H9 (cell line): ENCODE measurements at regions not wholly inside any gene's neighbourhood (a gene's known extent, or its start where the extent isn't known, plus 50 kb on each side); places are given as distances from the start of the nearest gene placed in this dataset.

Experiments
- DNase-seq: peaks from one replicate; pipeline ENCODE4 v3.0.0-alpha.2; 2017
- H2AFZ ChIP-seq: one replicate; pipeline ENCODE4 v1.6.1; 2013; ENCODE audit warnings: mild to moderate bottlenecking, low read length, control low read depth, moderate library complexity
- H2AK5ac ChIP-seq: 2 replicates; pipeline ENCODE4 v1.6.1; 2013; ENCODE audit warnings: low read length, control low read depth, mixed read lengths; ENCODE audit not compliant: insufficient read length
- H2BK120ac ChIP-seq: one replicate; pipeline ENCODE4 v1.6.1; 2013; ENCODE audit warnings: low read depth, mild to moderate bottlenecking, low read length, control low read depth, inconsistent platforms; ENCODE audit not compliant: poor library complexity, severe bottlenecking
- H2BK12ac ChIP-seq: 2 replicates; pipeline ENCODE4 v1.6.1; 2013; ENCODE audit warnings: low read length, control low read depth, mixed read lengths, low read depth; ENCODE audit not compliant: insufficient read length
- H2BK15ac ChIP-seq: 2 replicates; pipeline ENCODE4 v1.6.1; 2013; ENCODE audit warnings: low read depth, low read length, control low read depth
- H2BK20ac ChIP-seq: one replicate; pipeline ENCODE4 v1.6.1; 2013; ENCODE audit warnings: low read depth, mild to moderate bottlenecking, low read length, control low read depth, inconsistent platforms; ENCODE audit not compliant: poor library complexity, severe bottlenecking
- H2BK5ac ChIP-seq: 2 replicates; pipeline ENCODE4 v1.6.1; 2013; ENCODE audit warnings: low read length, control low read depth, mixed read lengths; ENCODE audit not compliant: insufficient read length
- H3K14ac ChIP-seq: 2 replicates; pipeline ENCODE4 v1.6.1; 2013; ENCODE audit warnings: low read length, control low read depth; ENCODE audit not compliant: insufficient read depth
- H3K18ac ChIP-seq: 2 replicates; pipeline ENCODE4 v1.6.1; 2013; ENCODE audit warnings: low read depth, mild to moderate bottlenecking, mixed read lengths, low read length, control low read depth; ENCODE audit not compliant: insufficient read length
- H3K23ac ChIP-seq: 2 replicates; pipeline ENCODE4 v1.6.1; 2013; ENCODE audit warnings: low read length, control low read depth, mixed read lengths, low read depth; ENCODE audit not compliant: insufficient read length
- H3K23me2 ChIP-seq: 2 replicates; pipeline ENCODE4 v1.6.1; 2013; ENCODE audit warnings: low read depth, mild to moderate bottlenecking, mixed read lengths, low read length, control low read depth; ENCODE audit not compliant: insufficient read length, poor library complexity, severe bottlenecking
- H3K27ac ChIP-seq: 2 replicates; pipeline ENCODE4 v1.5.1; 2013; ENCODE audit warnings: low read length, control low read depth, mixed read lengths, low read depth; ENCODE audit not compliant: insufficient read length
- H3K27me3 ChIP-seq: 2 replicates; pipeline ENCODE4 v1.6.1; 2013; ENCODE audit warnings: low read length, control low read depth, inconsistent platforms; ENCODE audit not compliant: insufficient read depth
- H3K4ac ChIP-seq: 2 replicates; pipeline ENCODE4 v1.6.1; 2013; ENCODE audit warnings: low read depth, mild to moderate bottlenecking, control low read depth, inconsistent platforms, low read length, moderate library complexity
- H3K4me1 ChIP-seq: 2 replicates; pipeline ENCODE4 v1.6.1; 2013; ENCODE audit warnings: low read length, control low read depth, inconsistent platforms; ENCODE audit not compliant: insufficient read depth
- H3K4me2 ChIP-seq: 2 replicates; pipeline ENCODE4 v1.6.1; 2013; ENCODE audit warnings: low read length, control low read depth, mixed read lengths; ENCODE audit not compliant: insufficient read length, insufficient read depth
- H3K56ac ChIP-seq: 2 replicates; pipeline ENCODE4 v1.6.1; 2013; ENCODE audit warnings: low read depth, mild to moderate bottlenecking, mixed read lengths, low read length, control low read depth; ENCODE audit not compliant: insufficient read length
- H3K79me1 ChIP-seq: 2 replicates; pipeline ENCODE4 v1.6.1; 2013; ENCODE audit warnings: low read depth, mild to moderate bottlenecking, moderate library complexity, low read length, control low read depth, inconsistent platforms; ENCODE audit not compliant: insufficient read depth, poor library complexity, severe bottlenecking
- H3K79me2 ChIP-seq: 2 replicates; pipeline ENCODE4 v1.6.1; 2013; ENCODE audit warnings: low read length, control low read depth, inconsistent platforms; ENCODE audit not compliant: insufficient read depth
- H3K9ac ChIP-seq: 2 replicates; pipeline ENCODE4 v1.6.1; 2013; ENCODE audit warnings: low read length, control low read depth, mixed read lengths; ENCODE audit not compliant: insufficient read length; ENCODE audit errors: extremely low read depth
- H3K9me3 ChIP-seq: one replicate; pipeline ENCODE4 v1.6.1; 2013; ENCODE audit warnings: low read depth, low read length, inconsistent platforms; ENCODE audit not compliant: control insufficient read depth
- H3T11ph ChIP-seq: one replicate; pipeline ENCODE4 v1.6.1; 2013; ENCODE audit warnings: mild to moderate bottlenecking, low read length, control low read depth, inconsistent platforms
- H4K20me1 ChIP-seq: one replicate; pipeline ENCODE4 v1.6.1; 2013; ENCODE audit not compliant: control insufficient read depth, insufficient read length, insufficient read depth
- H4K5ac ChIP-seq: 2 replicates; pipeline ENCODE4 v1.6.1; 2013; ENCODE audit warnings: low read depth, mild to moderate bottlenecking, mixed read lengths, low read length, control low read depth; ENCODE audit not compliant: insufficient read length
- H4K8ac ChIP-seq: replicated peaks from 2 replicates; pipeline ENCODE4 v1.6.1; 2013; ENCODE audit warnings: low read length, control low read depth, mixed read lengths, low read depth; ENCODE audit not compliant: insufficient read length
- H4K91ac ChIP-seq: 2 replicates; pipeline ENCODE4 v1.6.1; 2013; ENCODE audit warnings: low read depth, mild to moderate bottlenecking, moderate library complexity, mixed read lengths, low read length, control low read depth; ENCODE audit not compliant: insufficient read length
- H3K27ac Mint-ChIP-seq, 3 experiments: 2 replicates in 2 of 3; 3 replicates in 1 of 3; pipeline ENCODE4 v1.8.0; 2020 to 2021; ENCODE audit warnings: mixed read lengths in 3 of 3, mild to moderate bottlenecking in 1 of 3, moderate library complexity in 1 of 3
- H3K27me3 Mint-ChIP-seq: 2 replicates; pipeline ENCODE4 v1.8.0; 2021; ENCODE audit warnings: low read depth, mild to moderate bottlenecking, moderate library complexity, mixed read lengths
- H3K36me3 Mint-ChIP-seq, 3 experiments: 2 replicates in 2 of 3; 3 replicates in 1 of 3; pipeline ENCODE4 v1.8.0; 2020 to 2021; ENCODE audit warnings: low read depth in 3 of 3, mixed read lengths in 3 of 3; ENCODE audit not compliant: insufficient read depth in 1 of 3
- H3K4me1 Mint-ChIP-seq, 2 experiments: 2 replicates each; pipeline ENCODE4 v1.8.0; 2020; ENCODE audit warnings: mixed read lengths in 2 of 2
- H3K4me3 Mint-ChIP-seq, 2 experiments: 2 replicates in 1 of 2; 3 replicates in 1 of 2; pipeline ENCODE4 v1.8.0; 2020 to 2021; ENCODE audit warnings: mild to moderate bottlenecking in 2 of 2, mixed read lengths in 2 of 2, moderate library complexity in 1 of 2
- H3K9me3 Mint-ChIP-seq, 2 experiments: 2 replicates in 1 of 2; 3 replicates in 1 of 2; pipeline ENCODE4 v1.8.0; 2020; ENCODE audit warnings: mild to moderate bottlenecking in 2 of 2, mixed read lengths in 2 of 2, moderate library complexity in 1 of 2
- CTCF ChIP-seq: fragments of 200-600 bp; sonication (generic); conservative IDR thresholded peaks from 3 replicates; pipeline ENCODE4 v1.8.0; 2021; ENCODE audit warnings: antibody characterized with exemption, mild to moderate bottlenecking
- WGBS: extraction: QIAGEN DNeasy Blood & Tissue Kit; methylation state at CpG from one replicate; pipeline ENCODE4 v1.1.7; 2013; ENCODE audit warnings: missing lambda C conversion rate, low lambda C conversion rate, mixed read lengths; ENCODE audit not compliant: insufficient read length; ENCODE audit errors: extremely low coverage; 5-methylcytosine and 5-hydroxymethylcytosine counted together

- H3K4me1 ChIP-seq = peaks cover 9% of the 10 kb centered on the region; the same call in 1 of the 2 replicates
- H3K56ac ChIP-seq = no peak overlapping the region
- peak overlapping the region; percentile 47 for H2BK12ac ChIP-seq
- peak; percentile 55 for DNase-seq
- H3K4me2 ChIP-seq = no peak overlapping the region
- H2BK5ac ChIP-seq = no peak overlapping the region
- no peak overlapping the region for H3K23ac ChIP-seq
- peaks cover 42 to 58% of the 10 kb centered on the region in 2 experiments for H3K4me1 Mint-ChIP-seq
- H3K4ac ChIP-seq = no peak overlapping the region
- no peak overlapping the region for H2AFZ ChIP-seq
- peaks cover 24% of the 10 kb centered on the region for H3K27me3 Mint-ChIP-seq
- no peaks in the 10 kb centered on the region for H3K9me3 ChIP-seq
- H3K79me1 ChIP-seq = no peaks in the 10 kb centered on the region
- no peak overlapping the region for H2BK20ac ChIP-seq
- no peak overlapping the region for H3K9ac ChIP-seq
- H3K4me3 Mint-ChIP-seq = no peak overlapping the region; a peak in 1 of 5 replicates
- peak overlapping the region; percentile 74 for H3K18ac ChIP-seq
- H3K23me2 ChIP-seq = no peaks in the 10 kb centered on the region
- H2BK120ac ChIP-seq = no peak overlapping the region
- H4K8ac ChIP-seq = no peak overlapping the region
- H3K14ac ChIP-seq = peak overlapping the region; percentile 16; the same call in 1 of the 2 replicates
- no peak overlapping the region for H2BK15ac ChIP-seq
- WGBS = no CpG with 5 or more reads among the region's 1 CpG
- H3K9me3 Mint-ChIP-seq = no peaks in the 10 kb centered on the region; a peak in 1 of 5 replicates
- H3T11ph ChIP-seq = no peak overlapping the region
- no peak overlapping the region for H4K91ac ChIP-seq
- no peaks in the 10 kb centered on the region for H3K27me3 ChIP-seq
- no peaks in the 10 kb centered on the region for H3K79me2 ChIP-seq
- H3K27ac ChIP-seq = no peak overlapping the region
- no peak overlapping the region for H4K5ac ChIP-seq
- TF ChIP-seq CTCF = no peak; the same call in 2 of the 3 replicates
- H4K20me1 ChIP-seq = peaks cover 2% of the 10 kb centered on the region
- H3K27ac Mint-ChIP-seq = peak overlapping the region; percentile 5 to 77 (median 59); a peak in 3 of 7 replicates
- no peak overlapping the region for H2AK5ac ChIP-seq
- H3K36me3 Mint-ChIP-seq = peaks cover 0 to 4% (median 0%) of the 10 kb centered on the region in 3 experiments; a peak in 2 of 7 replicates
These were observed 101.8 kb downstream of the FGF18 start for GRCh38 chr5:171521219-171521633.
